Fibroblast of skin of back (primary cell): ENCODE measurements at regions not wholly inside any gene's neighbourhood (a gene's known extent, or its start where the extent isn't known, plus 50 kb on each side); places are given as distances from the start of the nearest gene placed in this dataset.
"Not testable (repeated sequence)": the region's sequence is repeated elsewhere in the genome, so short reads cannot be mapped to it uniquely, and the experiment has no call there.

Experiments
- DNase-seq: peaks from one replicate; pipeline ENCODE4 v3.0.0-alpha.2; 2013

GRCh38 chr16:5323284-5324141 is 225.9 kb upstream of the EEF2KMT start:
- DNase-seq, result no peak

GRCh38 chr16:5321930-5322329 is 224.3 kb upstream of the EEF2KMT start:
- no peak for DNase-seq

DNA sequence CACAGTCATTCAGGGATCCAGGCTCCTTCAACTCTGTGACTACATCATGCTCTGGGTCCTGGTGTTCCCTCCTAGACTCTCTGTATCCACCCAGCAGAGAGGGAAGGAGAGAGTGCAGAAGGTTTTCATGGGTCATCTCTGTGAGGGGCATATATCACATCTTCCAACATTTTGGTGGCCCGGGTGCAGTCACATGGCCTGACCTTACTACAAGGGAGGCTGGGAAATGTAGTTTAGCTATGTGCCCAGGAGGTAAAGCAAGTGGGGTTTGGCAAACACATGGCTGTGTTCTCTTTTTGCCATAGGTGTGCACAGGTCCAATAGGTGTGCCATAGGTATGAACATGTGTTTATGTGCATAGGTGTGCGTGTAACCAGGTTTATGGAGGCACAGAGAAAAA is 222.2 kb upstream of the EEF2KMT start:
- no peak for DNase-seq

- DNase-seq, result no peak
These were observed 218.3 kb upstream of the EEF2KMT start for GRCh38 chr16:5315914-5316313.

- DNase-seq, result no peak
These were observed 216.8 kb upstream of the EEF2KMT start for GRCh38 chr16:5314377-5314776.

GRCh38 chr16:5309946-5310611 is 212.5 kb upstream of the EEF2KMT start:
- no peak for DNase-seq

DNA sequence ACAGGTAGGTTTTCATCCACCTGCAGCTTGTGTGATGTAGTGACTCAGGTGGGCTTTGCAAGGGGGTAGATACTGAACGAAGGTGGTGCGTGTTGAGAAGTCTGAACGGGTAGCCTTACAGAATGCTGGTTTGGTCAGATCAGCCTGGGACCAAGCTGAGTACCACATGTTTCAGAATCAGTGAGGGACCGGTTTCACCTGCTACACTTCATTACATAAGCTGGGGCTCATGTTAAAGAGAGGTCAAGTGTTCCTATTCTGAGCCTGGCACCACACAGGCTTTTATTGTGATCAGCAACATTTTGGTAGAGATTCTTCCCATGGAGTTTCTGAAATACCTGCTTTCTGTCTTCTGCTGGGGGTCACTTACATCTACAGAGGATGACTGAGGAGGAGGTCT is 207.4 kb upstream of the EEF2KMT start:
- DNase-seq, result no peak

GRCh38 chr16:5302372-5303114 is 204.9 kb upstream of the EEF2KMT start:
- no peak for DNase-seq

DNA sequence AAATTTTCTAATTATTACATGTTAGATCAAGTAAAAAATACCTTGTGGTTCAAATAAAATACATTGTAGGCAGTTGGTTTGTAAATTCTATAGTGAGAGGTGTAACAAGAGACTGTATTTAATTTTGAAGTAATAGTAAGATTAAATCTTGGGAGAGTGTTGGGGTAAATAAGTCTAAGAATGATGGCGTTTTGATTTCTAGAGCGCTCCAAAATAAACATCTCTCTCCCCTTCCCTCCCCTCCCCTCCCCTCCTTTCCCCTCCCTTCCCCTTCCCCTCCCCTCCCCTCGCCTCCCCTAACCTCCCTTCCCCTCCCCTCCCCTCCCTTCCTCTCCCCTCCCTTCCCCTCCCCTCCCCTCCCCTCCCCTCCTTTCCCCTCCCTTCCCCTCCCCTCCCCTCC is 200.6 kb upstream of the EEF2KMT start:
- no peak for DNase-seq

DNA sequence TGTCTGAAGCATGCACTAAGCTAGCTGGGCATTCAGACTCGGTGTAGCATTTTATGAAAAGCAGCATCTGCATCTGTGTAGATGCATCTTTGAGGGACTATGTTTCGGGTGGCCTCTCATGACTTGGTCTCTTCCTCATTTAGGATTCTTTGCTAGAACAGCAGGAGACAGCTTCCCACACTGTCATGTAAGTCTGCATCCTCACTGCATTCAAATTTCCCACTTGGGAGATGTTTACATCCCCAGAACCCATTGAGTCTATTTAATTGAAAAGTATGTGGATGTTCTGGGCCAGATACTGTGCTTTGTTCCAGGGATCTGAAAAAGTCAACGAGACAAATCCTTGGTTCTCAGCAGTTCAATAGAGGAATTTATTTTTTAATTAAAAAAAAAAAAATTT is 198.6 kb upstream of the EEF2KMT start:
- DNase-seq, result no peak

GRCh38 chr16:5295304-5295703 is 197.7 kb upstream of the EEF2KMT start:
- not testable (repeated sequence) for DNase-seq

- DNase-seq, result not testable (repeated sequence)
These were observed 184.6 kb upstream of the EEF2KMT start for GRCh38 chr16:5282152-5282551.

DNA sequence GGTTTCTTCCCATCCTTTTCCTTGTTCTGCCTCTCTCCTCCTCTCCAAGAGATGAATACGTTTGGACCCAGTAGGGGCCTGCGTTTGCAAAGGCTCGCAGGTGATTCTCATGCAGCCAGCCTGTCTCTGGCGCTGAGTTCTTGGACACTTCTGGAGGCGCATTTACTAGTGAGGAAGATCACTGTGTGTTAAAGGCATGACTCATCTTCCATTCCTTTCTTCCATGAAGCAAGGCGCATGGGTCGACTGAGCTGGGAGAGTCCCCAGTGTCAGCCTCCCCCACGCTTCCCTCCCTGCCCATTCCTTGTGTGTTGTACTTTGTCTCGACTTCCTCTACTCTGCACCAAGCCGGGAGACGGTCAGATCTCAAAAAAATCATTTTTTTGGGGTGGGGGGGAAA is 159.9 kb upstream of the EEF2KMT start:
- DNase-seq, result no peak

- DNase-seq, result no peak
These were observed 155.2 kb upstream of the EEF2KMT start for GRCh38 chr16:5252791-5253190.

- DNase-seq, result not testable (repeated sequence)
These were observed 149.8 kb upstream of the EEF2KMT start for GRCh38 chr16:5247403-5247802.

DNA sequence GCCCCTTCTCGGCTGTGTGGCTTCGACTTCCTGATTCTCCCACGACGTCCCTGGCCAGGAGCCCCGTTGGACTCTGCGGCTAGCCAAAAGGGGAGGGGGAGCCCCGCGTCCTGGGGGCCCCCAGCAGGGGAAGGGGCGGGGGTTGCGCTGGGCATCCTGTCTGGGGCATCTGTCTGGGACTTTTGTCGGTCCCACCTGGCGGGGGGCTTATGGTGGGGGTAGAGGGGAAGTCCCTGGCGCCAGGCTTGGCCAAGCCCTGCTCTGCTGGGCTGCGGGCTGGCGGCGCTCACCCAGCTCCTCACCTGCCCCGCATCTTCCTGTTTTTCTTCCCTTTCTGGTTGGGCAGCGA is 142.7 kb upstream of the EEF2KMT start:
- not testable (repeated sequence) for DNase-seq

DNA sequence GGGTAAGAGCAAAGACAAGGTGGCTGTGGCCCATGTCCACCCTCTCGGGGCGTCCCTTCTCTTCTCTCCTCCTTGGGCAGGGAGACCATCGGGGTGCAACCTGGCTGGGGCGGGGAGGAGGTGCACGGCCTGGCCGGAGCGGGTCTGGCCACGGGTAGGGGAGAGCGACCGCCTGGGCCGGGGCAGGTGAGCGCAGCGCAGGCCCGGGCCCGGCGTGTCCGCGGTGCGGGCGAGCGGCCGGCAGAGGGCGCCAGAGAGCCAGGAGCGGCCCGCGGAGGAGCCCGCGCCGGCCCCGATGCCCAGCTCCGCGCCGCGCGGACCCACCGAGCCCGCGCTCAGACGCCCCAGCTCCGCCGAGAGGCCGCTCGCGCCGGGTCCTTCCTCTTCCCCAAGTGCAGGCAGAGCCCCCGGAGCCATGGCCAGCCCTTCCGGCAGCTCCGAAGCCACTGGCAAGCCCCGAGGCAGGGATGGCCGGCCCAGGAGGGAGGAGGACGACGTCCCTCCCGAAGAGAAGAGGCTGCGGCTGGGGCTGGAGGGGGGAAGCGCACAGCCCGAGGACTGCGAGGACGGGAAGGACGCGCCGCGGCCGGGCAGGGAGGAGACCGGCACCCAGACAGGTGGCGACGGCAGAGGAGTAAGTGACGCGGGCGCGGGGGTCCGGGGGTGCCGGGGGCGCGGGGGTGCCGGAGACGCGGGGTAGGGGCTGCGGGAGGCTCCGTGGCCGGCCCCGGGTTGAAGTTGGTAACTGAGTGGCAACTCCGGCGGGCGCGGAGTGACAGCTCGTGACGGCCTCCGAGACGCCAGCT is 142.1 kb upstream of the EEF2KMT start:
- DNase-seq, result peak; percentile 10

GRCh38 chr16:5235119-5235518 is 137.5 kb upstream of the EEF2KMT start:
- DNase-seq, result no peak

- no peak for DNase-seq
These were observed 136.9 kb upstream of the EEF2KMT start for GRCh38 chr16:5234295-5235050.

DNA sequence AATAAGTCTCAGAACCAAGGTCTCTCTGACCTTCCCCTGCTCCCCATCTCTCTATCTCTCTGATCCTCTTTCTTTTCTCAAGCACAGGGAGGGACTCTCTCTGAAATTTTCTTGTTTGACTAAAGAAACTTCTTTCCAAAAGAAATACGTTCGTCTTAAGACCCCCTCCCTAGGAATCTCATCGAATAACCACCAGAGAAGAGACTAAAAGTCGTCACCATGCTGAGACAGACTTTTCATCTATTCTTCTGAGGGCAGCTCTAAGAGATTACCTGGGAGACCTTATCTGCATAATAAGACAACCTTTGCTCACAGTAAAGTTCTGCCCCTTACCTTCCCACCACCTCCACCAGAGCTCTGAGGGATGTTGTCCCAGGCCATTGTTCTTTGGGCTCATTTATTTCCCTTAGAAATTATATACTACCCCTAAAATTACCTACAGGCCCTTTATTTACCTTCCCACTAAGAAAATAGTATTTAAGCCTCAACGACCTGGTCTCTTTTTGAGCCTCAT is 133.7 kb upstream of the EEF2KMT start:
- DNase-seq, result no peak

DNA sequence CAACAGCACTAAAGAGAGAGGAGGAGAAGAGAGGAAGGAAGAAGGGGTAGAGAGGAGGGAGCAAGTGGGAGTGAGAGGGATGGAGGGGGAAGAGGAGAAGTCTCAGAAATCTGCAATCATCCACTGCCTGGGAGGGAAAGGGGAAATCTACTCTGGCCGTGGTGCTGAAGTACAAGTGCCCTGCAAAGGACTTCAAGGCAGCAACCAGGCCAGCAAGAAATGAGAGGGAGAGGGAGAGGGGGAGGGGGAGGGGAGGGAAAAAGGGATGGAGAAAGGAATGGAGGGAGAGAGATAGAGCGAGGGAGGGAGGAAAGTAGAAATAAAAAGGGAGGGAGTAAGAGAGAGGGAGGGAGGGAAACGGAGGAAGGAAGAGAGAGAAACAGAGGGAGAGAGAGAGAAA is 130.8 kb upstream of the EEF2KMT start:
- DNase-seq, result no peak
